ENCODE measurements at regions not wholly inside any gene's neighbourhood (a gene's known extent, or its start where the extent isn't known, plus 50 kb on each side); places are given as distances from the start of the nearest gene placed in this dataset.
"Not testable (repeated sequence)": the region's sequence is repeated elsewhere in the genome, so short reads cannot be mapped to it uniquely, and the experiment has no call there.

GRCh38 chr12:75628916-75629315 lies 117.5 kb upstream of the KRR1 start:
- DNase-seq (ENCODE audit: insufficient read length, low spot score), result no peak
- no peak for TF ChIP-seq CTCF (IDR thresholded peaks at IDR 0.05; ENCODE audit: insufficient read depth, missing control alignments)
- FAIRE-seq, result no peak

- TF ChIP-seq CTCF (IDR thresholded peaks at IDR 0.05; ENCODE audit: insufficient read depth, missing control alignments), result no peak
- DNase-seq (ENCODE audit: insufficient read length, low spot score) (no peak), FAIRE-seq (no peak)
These were observed 117.1 kb upstream of the KRR1 start for GRCh38 chr12:75628511-75628910.

GRCh38 chr12:75623631-75624154 lies 112.3 kb upstream of the KRR1 start:
- DNase-seq (ENCODE audit: insufficient read length, low spot score) (no peak), FAIRE-seq (no peak)
- TF ChIP-seq CTCF (IDR thresholded peaks at IDR 0.05; ENCODE audit: insufficient read depth, missing control alignments), result no peak

- FAIRE-seq, result no peak
- no peak for TF ChIP-seq CTCF (IDR thresholded peaks at IDR 0.05; ENCODE audit: insufficient read depth, missing control alignments)
- DNase-seq (ENCODE audit: insufficient read length, low spot score), result no peak
These were observed 111.1 kb upstream of the KRR1 start for GRCh38 chr12:75622492-75622891.

- not testable (repeated sequence) for FAIRE-seq; DNase-seq (ENCODE audit: insufficient read length, low spot score)
These were observed 103.0 kb upstream of the KRR1 start for GRCh38 chr12:75614396-75614795.

GRCh38 chr12:75613981-75614380 lies 102.6 kb upstream of the KRR1 start:
- TF ChIP-seq CTCF (IDR thresholded peaks at IDR 0.05; ENCODE audit: insufficient read depth, missing control alignments), result no peak
- DNase-seq (ENCODE audit: insufficient read length, low spot score), result no peak
- FAIRE-seq, result no peak

- TF ChIP-seq CTCF (IDR thresholded peaks at IDR 0.05; ENCODE audit: insufficient read depth, missing control alignments), result no peak
- DNase-seq (ENCODE audit: insufficient read length, low spot score), result no peak
- FAIRE-seq, result no peak
These were observed 99.6 kb upstream of the KRR1 start for GRCh38 chr12:75611041-75611440.

GRCh38 chr12:75606956-75607355 lies 95.5 kb upstream of the KRR1 start:
- TF ChIP-seq CTCF (IDR thresholded peaks at IDR 0.05; ENCODE audit: insufficient read depth, missing control alignments), result no peak
- DNase-seq (ENCODE audit: insufficient read length, low spot score) (no peak), FAIRE-seq (no peak)
